GM18526 (cell line): ENCODE measurements at regions not wholly inside any gene's neighbourhood (a gene's known extent, or its start where the extent isn't known, plus 50 kb on each side); places are given as distances from the start of the nearest gene placed in this dataset.

Source experiments
- POLR2A ChIP-seq: IDR thresholded peaks from 3 replicates; pipeline ENCODE4 v1.6.1; 2011; ENCODE audit not compliant: insufficient read length; ENCODE audit errors: extremely low read depth

- no peak for TF ChIP-seq POLR2A
Observed at GRCh38 chr21:36636016-36636415, 62.9 kb upstream of the SIM2 start.

- TF ChIP-seq POLR2A, result no peak
Observed at GRCh38 chr21:36636439-36636838, 62.5 kb upstream of the SIM2 start.

GRCh38 chr21:36639769-36640168 lies 59.1 kb upstream of the SIM2 start:
- no peak for TF ChIP-seq POLR2A

DNA sequence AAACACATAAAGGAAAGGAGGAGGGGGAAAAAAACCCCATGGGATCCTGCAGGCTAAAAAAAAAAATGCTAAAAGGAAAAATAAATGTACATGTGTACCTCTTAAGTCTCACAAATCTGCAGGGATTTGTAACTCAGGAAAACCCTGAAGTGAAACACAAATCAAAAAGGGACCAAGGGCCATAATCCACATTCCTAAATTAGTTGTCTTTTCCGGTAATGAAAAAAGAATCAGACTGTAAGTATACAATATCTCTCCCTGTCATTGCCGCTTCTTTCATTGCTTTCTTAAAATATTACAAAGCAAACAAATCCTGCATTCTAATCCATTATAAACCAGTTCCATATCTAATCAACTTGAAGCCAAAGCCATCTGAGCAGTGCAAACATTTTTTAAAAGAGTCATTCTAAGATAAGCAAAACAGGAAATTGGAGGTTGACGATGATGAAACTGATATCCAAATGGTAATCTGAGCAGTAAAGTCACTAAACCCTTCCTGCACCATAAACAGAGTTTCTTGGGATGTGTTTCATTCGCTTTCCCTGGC lies 58.7 kb upstream of the SIM2 start:
- no peak for TF ChIP-seq POLR2A

- TF ChIP-seq POLR2A, result no peak
Observed at GRCh38 chr21:36640721-36641244, 58.1 kb upstream of the SIM2 start.

- TF ChIP-seq POLR2A, result no peak
Observed at GRCh38 chr21:36641346-36641745, 57.6 kb upstream of the SIM2 start.

GRCh38 chr21:36641886-36642285 lies 57.0 kb upstream of the SIM2 start:
- no peak for TF ChIP-seq POLR2A

DNA sequence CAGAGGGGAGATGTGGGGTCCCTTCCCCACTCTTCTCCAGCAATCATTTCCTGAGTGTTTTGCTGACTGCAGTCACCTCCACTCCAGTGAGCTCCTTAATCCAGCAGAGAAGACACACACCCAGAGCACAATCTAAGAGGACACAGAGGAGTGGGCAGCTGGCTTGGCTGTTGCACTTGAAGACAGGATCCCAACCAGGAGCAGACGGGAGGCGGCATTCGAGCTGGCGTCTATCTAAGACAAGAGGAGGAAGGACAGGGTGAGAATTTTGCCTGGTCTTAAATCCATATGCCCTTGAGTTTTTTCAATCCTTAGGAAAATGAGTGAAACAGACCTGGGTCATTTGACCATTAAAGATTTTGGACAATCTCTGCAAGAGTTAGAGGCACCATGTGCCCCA lies 56.1 kb upstream of the SIM2 start:
- TF ChIP-seq POLR2A, result no peak

DNA sequence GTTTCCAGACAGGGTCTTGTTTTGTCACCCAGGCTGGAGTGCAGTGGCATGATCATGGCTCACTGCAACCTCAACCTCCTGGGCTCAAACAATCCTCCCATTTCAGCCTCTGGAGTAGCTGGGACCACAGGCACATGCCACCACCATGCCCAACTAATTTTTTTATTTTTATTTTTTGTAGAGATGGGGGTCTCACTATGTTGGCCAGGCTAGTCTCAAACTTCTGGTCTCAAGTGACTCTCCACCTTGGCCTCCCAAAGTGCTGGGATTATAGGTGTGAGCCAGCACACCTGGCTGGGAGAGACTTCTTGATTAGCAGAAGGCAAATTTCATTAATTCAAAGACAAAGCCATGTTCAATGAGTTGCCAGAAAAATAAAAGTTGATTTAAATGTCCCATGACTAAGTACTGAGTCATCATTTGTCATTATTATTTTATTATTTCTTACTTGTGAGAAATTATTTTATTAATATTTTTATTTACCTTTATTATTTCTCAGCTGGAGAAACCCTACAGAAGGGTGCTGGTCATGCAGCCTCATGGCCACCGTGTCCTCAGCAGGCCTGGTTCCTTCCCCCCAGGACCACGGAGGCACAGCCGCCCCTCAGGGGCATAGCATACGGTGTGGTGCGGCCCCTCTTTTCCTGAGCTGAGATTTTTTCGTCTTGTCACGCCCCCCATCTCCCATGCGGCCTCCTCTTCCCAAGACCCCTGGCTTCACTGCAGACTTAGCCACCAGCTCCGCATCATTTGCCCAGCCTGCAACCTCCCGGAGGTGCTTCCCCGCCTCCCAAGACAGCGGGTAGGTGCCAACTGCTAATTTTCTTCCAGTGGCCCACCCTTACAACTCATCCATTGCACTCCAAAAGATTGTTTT lies 55.3 kb upstream of the SIM2 start:
- TF ChIP-seq POLR2A, result no peak

GRCh38 chr21:36646011-36646410 lies 52.9 kb upstream of the SIM2 start:
- no peak for TF ChIP-seq POLR2A

GRCh38 chr21:36646645-36647044 lies 52.3 kb upstream of the SIM2 start:
- TF ChIP-seq POLR2A, result no peak

DNA sequence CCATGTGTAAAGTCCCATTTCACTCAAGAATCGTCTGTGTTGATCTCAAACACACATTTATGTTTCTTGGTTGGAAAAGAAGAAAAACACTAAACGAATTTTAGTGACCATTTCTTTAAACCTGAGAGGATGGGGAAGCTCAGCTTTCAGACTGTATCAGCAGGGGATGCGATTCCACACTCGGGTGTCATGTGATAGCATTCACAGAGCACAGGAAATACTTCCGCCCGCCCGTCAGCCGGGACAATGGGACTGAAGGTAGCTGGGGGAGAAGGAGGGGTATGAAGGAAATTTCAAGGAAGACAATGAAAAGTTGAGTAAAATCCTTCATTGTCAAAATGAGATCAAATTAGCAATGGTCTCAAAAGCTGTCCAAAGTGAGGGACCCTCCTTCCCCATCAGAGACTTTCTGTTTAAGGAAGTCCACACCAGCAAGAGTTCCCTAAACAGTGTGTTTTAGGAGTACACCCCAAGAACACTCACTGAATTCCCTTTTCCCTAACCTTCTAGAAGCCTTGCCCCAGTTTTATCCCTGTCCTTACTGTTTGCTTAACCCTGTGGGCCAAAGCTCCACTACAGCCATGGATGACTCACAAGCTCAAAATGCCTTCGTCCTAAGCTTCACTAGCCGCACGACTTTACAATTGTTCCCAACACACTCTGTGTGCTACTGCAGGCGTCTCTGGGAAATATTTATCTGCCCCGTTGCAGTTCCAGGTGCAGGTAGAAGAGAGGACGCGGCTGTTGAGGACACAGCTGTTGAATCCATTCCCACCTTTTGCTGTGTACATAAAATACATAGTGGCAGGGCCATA lies 51.4 kb upstream of the SIM2 start:
- no peak for TF ChIP-seq POLR2A
